ENCODE measurements at regions not wholly inside any gene's neighbourhood (a gene's known extent, or its start where the extent isn't known, plus 50 kb on each side); places are given as distances from the start of the nearest gene placed in this dataset.

- Histone ChIP-seq H3K36me3 (no peaks in the 10 kb centered on the region), H3K9me3 (no peaks in the 10 kb centered on the region), H3K4me1 (ENCODE audit: control insufficient read depth in 1 of 2, insufficient read depth in 1 of 2, low read depth in 1 of 2, low read length in 1 of 2) (no peaks in the 10 kb centered on the region), H3K27ac (no peak overlapping the region), H3K27me3 (no peaks in the 10 kb centered on the region), H3K4me3 (ENCODE audit: low read depth in 1 of 2, low read length in 1 of 2) (no peak overlapping the region)
- TF ChIP-seq CTCF (IDR thresholded peaks at IDR 0.05): no peak
These were observed 646.2 kb downstream of the SOX5 start for GRCh38 chr12:23303220-23303619.

- TF ChIP-seq CTCF (IDR thresholded peaks at IDR 0.05): no peak
- Histone ChIP-seq H3K4me1 (ENCODE audit: control insufficient read depth in 1 of 2, insufficient read depth in 1 of 2, low read depth in 1 of 2, low read length in 1 of 2) (no peaks in the 10 kb centered on the region), H3K27ac (no peak overlapping the region), H3K27me3 (no peaks in the 10 kb centered on the region), H3K4me3 (ENCODE audit: low read depth in 1 of 2, low read length in 1 of 2) (no peak overlapping the region), H3K36me3 (no peaks in the 10 kb centered on the region), H3K9me3 (no peaks in the 10 kb centered on the region)
These were observed 645.6 kb downstream of the SOX5 start for GRCh38 chr12:23303821-23304220.

- Histone ChIP-seq H3K4me3 (ENCODE audit: low read depth in 1 of 2, low read length in 1 of 2) (no peak overlapping the region), H3K4me1 (ENCODE audit: control insufficient read depth in 1 of 2, insufficient read depth in 1 of 2, low read depth in 1 of 2, low read length in 1 of 2) (no peaks in the 10 kb centered on the region), H3K27ac (no peak overlapping the region), H3K9me3 (no peaks in the 10 kb centered on the region), H3K27me3 (no peaks in the 10 kb centered on the region), H3K36me3 (no peaks in the 10 kb centered on the region)
- no peak for TF ChIP-seq CTCF (IDR thresholded peaks at IDR 0.05)
These were observed 615.5 kb downstream of the SOX5 start for GRCh38 chr12:23333938-23334337.

GRCh38 chr12:23335593-23335992 is 613.9 kb downstream of the SOX5 start:
- TF ChIP-seq CTCF (IDR thresholded peaks at IDR 0.05): no peak
- Histone ChIP-seq H3K27ac (no peak overlapping the region), H3K4me1 (ENCODE audit: control insufficient read depth in 1 of 2, insufficient read depth in 1 of 2, low read depth in 1 of 2, low read length in 1 of 2) (no peaks in the 10 kb centered on the region), H3K9me3 (no peaks in the 10 kb centered on the region), H3K4me3 (ENCODE audit: low read depth in 1 of 2, low read length in 1 of 2) (no peak overlapping the region), H3K36me3 (no peaks in the 10 kb centered on the region), H3K27me3 (no peaks in the 10 kb centered on the region)

- Histone ChIP-seq H3K27me3 (no peaks in the 10 kb centered on the region), H3K36me3 (no peaks in the 10 kb centered on the region), H3K27ac (no peak overlapping the region), H3K4me1 (ENCODE audit: control insufficient read depth in 1 of 2, insufficient read depth in 1 of 2, low read depth in 1 of 2, low read length in 1 of 2) (no peaks in the 10 kb centered on the region), H3K4me3 (ENCODE audit: low read depth in 1 of 2, low read length in 1 of 2) (no peak overlapping the region), H3K9me3 (no peaks in the 10 kb centered on the region)
- no peak for TF ChIP-seq CTCF (IDR thresholded peaks at IDR 0.05)
These were observed 612.3 kb downstream of the SOX5 start for GRCh38 chr12:23337213-23337612.

- no peak for TF ChIP-seq CTCF (IDR thresholded peaks at IDR 0.05)
- no peaks in the 10 kb centered on the region for H3K9me3 ChIP-seq
- no peaks in the 10 kb centered on the region for H3K4me1 ChIP-seq (ENCODE audit: control insufficient read depth in 1 of 2, insufficient read depth in 1 of 2, low read depth in 1 of 2, low read length in 1 of 2)
- H3K4me3 ChIP-seq (ENCODE audit: low read depth in 1 of 2, low read length in 1 of 2): no peak overlapping the region
- no peaks in the 10 kb centered on the region for H3K36me3 ChIP-seq
- H3K27ac ChIP-seq: no peak overlapping the region
- no peaks in the 10 kb centered on the region for H3K27me3 ChIP-seq
These were observed 609.1 kb downstream of the SOX5 start for GRCh38 chr12:23340351-23340750.

Measured in neutrophil (primary cell).